ENCODE measurements at regions not wholly inside any gene's neighbourhood (a gene's known extent, or its start where the extent isn't known, plus 50 kb on each side); places are given as distances from the start of the nearest gene placed in this dataset.

- H3K27ac Mint-ChIP-seq = no peak overlapping the region
- no peaks in the 10 kb centered on the region for H3K9me3 Mint-ChIP-seq
- H3K36me3 Mint-ChIP-seq = no peaks in the 10 kb centered on the region
- no peak overlapping the region for H3K4me3 Mint-ChIP-seq
- no peaks in the 10 kb centered on the region for H3K27me3 Mint-ChIP-seq
- no peaks in the 10 kb centered on the region for H3K4me1 Mint-ChIP-seq
These were observed 135.6 kb downstream of the RFLNA start for GRCh38 chr12:124430491-124430890.

GRCh38 chr12:124429535-124429934, 134.6 kb downstream of the RFLNA start:
- Mint-ChIP-seq H3K4me1 (no peaks in the 10 kb centered on the region), H3K36me3 (peaks cover 2% of the 10 kb centered on the region), H3K9me3 (no peaks in the 10 kb centered on the region), H3K27me3 (no peaks in the 10 kb centered on the region), H3K4me3 (no peak overlapping the region), H3K27ac (no peak overlapping the region)

- Mint-ChIP-seq H3K4me3 (no peak overlapping the region), H3K27ac (no peak overlapping the region), H3K9me3 (no peaks in the 10 kb centered on the region), H3K36me3 (peaks cover 2% of the 10 kb centered on the region), H3K4me1 (no peaks in the 10 kb centered on the region), H3K27me3 (no peaks in the 10 kb centered on the region)
These were observed 133.9 kb downstream of the RFLNA start for GRCh38 chr12:124428792-124429281.

GRCh38 chr12:124428136-124428791, 133.4 kb downstream of the RFLNA start:
- no peaks in the 10 kb centered on the region for H3K9me3 Mint-ChIP-seq
- H3K27me3 Mint-ChIP-seq = no peaks in the 10 kb centered on the region
- H3K27ac Mint-ChIP-seq = peak overlapping the region; percentile 17
- H3K4me3 Mint-ChIP-seq = no peak overlapping the region
- H3K4me1 Mint-ChIP-seq = no peaks in the 10 kb centered on the region
- peaks cover 2% of the 10 kb centered on the region for H3K36me3 Mint-ChIP-seq

- H3K4me3 Mint-ChIP-seq = no peak overlapping the region
- no peak overlapping the region for H3K27ac Mint-ChIP-seq
These were observed 132.0 kb downstream of the RFLNA start for GRCh38 chr12:124426594-124427555.

GRCh38 chr12:124425667-124426066, 130.8 kb downstream of the RFLNA start:
- no peaks in the 10 kb centered on the region for H3K9me3 Mint-ChIP-seq
- no peak overlapping the region for H3K27ac Mint-ChIP-seq
- no peaks in the 10 kb centered on the region for H3K27me3 Mint-ChIP-seq
- no peaks in the 10 kb centered on the region for H3K4me1 Mint-ChIP-seq
- no peak overlapping the region for H3K4me3 Mint-ChIP-seq
- peaks cover 6% of the 10 kb centered on the region for H3K36me3 Mint-ChIP-seq

More at GRCh38 chr12:124426594-124427555, 132.0 kb downstream of the RFLNA start:
- H3K27me3 Mint-ChIP-seq = no peaks in the 10 kb centered on the region
- no peaks in the 10 kb centered on the region for H3K4me1 Mint-ChIP-seq
- no peaks in the 10 kb centered on the region for H3K9me3 Mint-ChIP-seq
- peaks cover 2% of the 10 kb centered on the region for H3K36me3 Mint-ChIP-seq

GRCh38 chr12:124424516-124424905, 129.6 kb downstream of the RFLNA start:
- Mint-ChIP-seq H3K36me3 (peaks cover 12% of the 10 kb centered on the region), H3K4me3 (no peak overlapping the region), H3K4me1 (no peaks in the 10 kb centered on the region), H3K27me3 (no peaks in the 10 kb centered on the region), H3K9me3 (no peaks in the 10 kb centered on the region), H3K27ac (no peak overlapping the region)

GRCh38 chr12:124423761-124424515, 129.0 kb downstream of the RFLNA start:
- no peaks in the 10 kb centered on the region for H3K4me1 Mint-ChIP-seq
- no peaks in the 10 kb centered on the region for H3K27me3 Mint-ChIP-seq
- H3K4me3 Mint-ChIP-seq = no peak overlapping the region
- H3K9me3 Mint-ChIP-seq = no peaks in the 10 kb centered on the region
- H3K27ac Mint-ChIP-seq = no peak overlapping the region
- peaks cover 17% of the 10 kb centered on the region for H3K36me3 Mint-ChIP-seq

GRCh38 chr12:124422570-124423523, 128.0 kb downstream of the RFLNA start:
- Mint-ChIP-seq H3K4me1 (no peaks in the 10 kb centered on the region), H3K27ac (no peak overlapping the region), H3K36me3 (peaks cover 18% of the 10 kb centered on the region), H3K9me3 (no peaks in the 10 kb centered on the region), H3K27me3 (no peaks in the 10 kb centered on the region), H3K4me3 (no peak overlapping the region)

GRCh38 chr12:124422142-124422569, 127.3 kb downstream of the RFLNA start:
- no peak overlapping the region for H3K4me3 Mint-ChIP-seq
- no peaks in the 10 kb centered on the region for H3K4me1 Mint-ChIP-seq
- H3K9me3 Mint-ChIP-seq = no peaks in the 10 kb centered on the region
- no peak overlapping the region for H3K27ac Mint-ChIP-seq
- peaks cover 22% of the 10 kb centered on the region for H3K36me3 Mint-ChIP-seq
- H3K27me3 Mint-ChIP-seq = no peaks in the 10 kb centered on the region

- H3K4me1 Mint-ChIP-seq = no peaks in the 10 kb centered on the region
- H3K27ac Mint-ChIP-seq = no peak overlapping the region
- peaks cover 22% of the 10 kb centered on the region for H3K36me3 Mint-ChIP-seq
- no peaks in the 10 kb centered on the region for H3K27me3 Mint-ChIP-seq
- H3K9me3 Mint-ChIP-seq = no peaks in the 10 kb centered on the region
- H3K4me3 Mint-ChIP-seq = no peak overlapping the region
These were observed 126.2 kb downstream of the RFLNA start for GRCh38 chr12:124420996-124421674.

GRCh38 chr12:124420041-124420995, 125.4 kb downstream of the RFLNA start:
- peaks cover 22% of the 10 kb centered on the region for H3K36me3 Mint-ChIP-seq
- no peak overlapping the region for H3K4me3 Mint-ChIP-seq
- H3K27me3 Mint-ChIP-seq = no peaks in the 10 kb centered on the region
- H3K9me3 Mint-ChIP-seq = no peaks in the 10 kb centered on the region
- H3K27ac Mint-ChIP-seq = no peak overlapping the region
- H3K4me1 Mint-ChIP-seq = no peaks in the 10 kb centered on the region

- no peak overlapping the region for H3K27ac Mint-ChIP-seq
- H3K4me3 Mint-ChIP-seq = no peak overlapping the region
- H3K27me3 Mint-ChIP-seq = no peaks in the 10 kb centered on the region
- no peaks in the 10 kb centered on the region for H3K4me1 Mint-ChIP-seq
- no peaks in the 10 kb centered on the region for H3K9me3 Mint-ChIP-seq
- peaks cover 20% of the 10 kb centered on the region for H3K36me3 Mint-ChIP-seq
These were observed 124.6 kb downstream of the RFLNA start for GRCh38 chr12:124419292-124420040.
